Ovary (tissue), 7 donors: ENCODE measurements at regions not wholly inside any gene's neighbourhood (a gene's known extent, or its start where the extent isn't known, plus 50 kb on each side); places are given as distances from the start of the nearest gene placed in this dataset.

Experiments
- DNase-seq, 5 donors: peaks; one replicate each; pipeline ENCODE4 v3.0.0-alpha.2; 2019 to 2020
- H3K27ac ChIP-seq, 2 donors: fragments of 200-600 bp; one replicate each; pipeline versions ENCODE4 v1.5.1 to v1.8.0; 2019 to 2022
- H3K27me3 ChIP-seq: fragments of 200-600 bp; one replicate; pipeline ENCODE4 v1.8.0; 2022
- H3K36me3 ChIP-seq: fragments of 200-600 bp; sonication (generic); one replicate; pipeline ENCODE4 v1.5.1; 2019
- H3K4me1 ChIP-seq: one replicate; pipeline ENCODE4 v1.8.1; 2013; ENCODE audit warnings: mild to moderate bottlenecking, moderate library complexity; ENCODE audit not compliant: insufficient read depth
- H3K4me3 ChIP-seq: fragments of 200-600 bp; sonication (generic); one replicate; pipeline ENCODE4 v1.5.1; 2017
- H3K9me3 ChIP-seq, 2 donors: fragments of 200-600 bp in 1 of 2; sonication (generic) in 1 of 2; one replicate each; pipeline versions ENCODE4 v1.5.1 to v1.8.1; 2013 to 2019; ENCODE audit warnings: mild to moderate bottlenecking in 1 of 2, moderate library complexity in 1 of 2
- CTCF ChIP-seq, 3 donors: fragments of 450-650 bp in 2 of 3; fragments of 200-600 bp in 1 of 3; IDR thresholded peaks; one replicate each; pipeline versions ENCODE4 v1.5.1 to v1.8.0; 2016 to 2022; ENCODE audit warnings: antibody characterized with exemption in 3 of 3, mild to moderate bottlenecking in 1 of 3
- EP300 ChIP-seq: sonication (generic); formaldehyde crosslinking; IDR thresholded peaks from one replicate; pipeline ENCODE4 v1.6.1; 2017; ENCODE audit warnings: antibody characterized with exemption
- POLR2A ChIP-seq: fragments of 450-650 bp; IDR thresholded peaks from one replicate; pipeline ENCODE4 v1.6.1; 2017; ENCODE audit warnings: antibody characterized with exemption, mild to moderate bottlenecking, moderate library complexity
- WGBS, 3 donors: extraction: QIAGEN DNeasy Blood & Tissue Kit in 1 of 3; methylation state at CpG; one replicate each; pipeline versions ENCODE4 v1.1.5 to v1.1.7; 2013 to 2017; 5-methylcytosine and 5-hydroxymethylcytosine counted together
- intact Hi-C, 4 donors: fragments of 100-400 bp; cut with DNase I; formaldehyde crosslinking; loops; one replicate each; pipeline versions ENCODE4 v1.11.0 to v1.15.1; 2022 to 2023
- donor health status: DM: no; HTN: no; CAD: no; lungs with moderate emphysema.
- donor health status: DM: no; HTN: no; CAD: no.
- donor health status: Bipolar disorder and iron deficiency.
- donor health status: DM: no; HTN: no; CAD: no.
- donor health status: DM: yes; HTN: yes; CAD: no.

DNA sequence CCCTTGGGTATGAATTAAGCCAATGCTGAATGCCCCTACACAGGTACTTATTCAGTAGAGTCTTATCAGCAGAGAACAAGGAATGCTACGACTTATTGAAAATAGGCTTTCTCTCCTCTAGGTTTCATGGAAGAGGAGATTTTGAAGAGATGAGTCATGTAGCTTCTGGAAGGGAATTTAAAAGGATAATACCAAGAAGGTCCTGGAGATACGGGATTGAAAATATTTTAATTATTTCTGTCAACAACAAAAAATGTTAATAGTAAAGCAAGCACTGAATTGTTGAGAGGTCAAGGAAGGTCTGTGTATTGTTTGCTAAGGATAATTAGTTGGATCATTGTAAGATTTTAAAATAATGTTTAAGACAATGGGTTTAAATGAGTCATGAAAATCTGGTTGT is 293.0 kb upstream of the SPHKAP start:
- H3K27me3 ChIP-seq, result no peaks in the 10 kb centered on the region
- WGBS, 3 donors, result 26 to 42% (median 40%) methylated on average over 2 of the region's 2 CpGs
- intact Hi-C loops, result no loop called here
- no peak for TF ChIP-seq POLR2A
- no peak overlapping the region for H3K27ac ChIP-seq
- H3K4me1 ChIP-seq, result no peaks in the 10 kb centered on the region
- H3K36me3 ChIP-seq, result no peaks in the 10 kb centered on the region
- H3K9me3 ChIP-seq, result no peaks in the 10 kb centered on the region
- no peak overlapping the region for H3K4me3 ChIP-seq
- no peak for DNase-seq

DNA sequence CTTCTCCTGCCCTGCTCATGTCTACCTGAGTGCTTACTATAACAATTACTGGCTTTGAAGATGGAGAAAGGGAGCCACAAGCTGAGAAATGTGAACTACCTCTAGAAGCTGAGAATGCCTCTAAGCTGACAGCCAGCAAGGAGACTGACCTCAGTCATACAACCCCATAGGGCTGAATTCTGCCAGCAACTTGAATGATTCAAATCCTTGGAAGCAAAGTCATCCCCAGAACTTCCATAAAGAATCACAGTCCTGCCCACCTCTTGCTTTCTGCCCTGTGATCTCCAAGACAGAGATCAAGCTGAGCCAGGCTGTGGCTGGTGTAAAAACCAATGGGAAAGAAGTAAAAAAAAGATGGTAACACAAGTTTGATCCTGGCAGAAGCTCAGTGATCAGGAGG is 288.2 kb upstream of the SPHKAP start:
- H3K4me3 ChIP-seq, result no peak overlapping the region
- no peaks in the 10 kb centered on the region for H3K4me1 ChIP-seq
- no peaks in the 10 kb centered on the region for H3K36me3 ChIP-seq
- H3K9me3 ChIP-seq, result peaks cover 0 to 4% of the 10 kb centered on the region in 2 donors
- no peaks in the 10 kb centered on the region for H3K27me3 ChIP-seq
- DNase-seq, result no peak
- TF ChIP-seq POLR2A (no peak), CTCF (IDR thresholded peaks at IDR 0.05) (no peak), EP300 (no peak)
- intact Hi-C loops, result no loop called here
- H3K27ac ChIP-seq, result no peak overlapping the region

GRCh38 chr2:228466851-228467250 is 285.4 kb upstream of the SPHKAP start:
- H3K4me3 ChIP-seq, result no peak overlapping the region
- H3K9me3 ChIP-seq, result peaks cover 0 to 4% of the 10 kb centered on the region in 2 donors
- DNase-seq, result no peak
- TF ChIP-seq CTCF (IDR thresholded peaks at IDR 0.05), result no peak
- TF ChIP-seq EP300, result no peak
- no peak for TF ChIP-seq POLR2A
- H3K36me3 ChIP-seq, result no peaks in the 10 kb centered on the region
- no peak overlapping the region for H3K27ac ChIP-seq
- WGBS, 3 donors, result 79 to 87% (median 84%) methylated on average over 2 of the region's 2 CpGs
- intact Hi-C loops, result no loop called here
- H3K4me1 ChIP-seq, result no peaks in the 10 kb centered on the region
- no peaks in the 10 kb centered on the region for H3K27me3 ChIP-seq

- Histone ChIP-seq H3K4me3 (no peak overlapping the region), H3K27ac (no peak overlapping the region), H3K27me3 (no peaks in the 10 kb centered on the region), H3K4me1 (no peaks in the 10 kb centered on the region), H3K9me3 (peaks cover 0 to 4% of the 10 kb centered on the region in 2 donors), H3K36me3 (no peaks in the 10 kb centered on the region)
- TF ChIP-seq POLR2A, result no peak
- TF ChIP-seq EP300, result no peak
- TF ChIP-seq CTCF (IDR thresholded peaks at IDR 0.05), result no peak
- WGBS, 3 donors, result 41 to 52% (median 51%) methylated on average over 4 of the region's 4 CpGs
- intact Hi-C loops, result no loop called here
- no peak for DNase-seq
Measured at GRCh38 chr2:228465408-228465807, 283.9 kb upstream of the SPHKAP start.

- intact Hi-C loops, result no loop called here
- 92 to 98% (median 98%) methylated on average over 1 of the region's 1 CpG for WGBS, 3 donors
- Histone ChIP-seq H3K4me3 (no peak overlapping the region), H3K4me1 (no peaks in the 10 kb centered on the region), H3K27me3 (no peaks in the 10 kb centered on the region), H3K27ac (no peak overlapping the region), H3K9me3 (no peaks in the 10 kb centered on the region), H3K36me3 (no peaks in the 10 kb centered on the region)
- no peak for DNase-seq
- TF ChIP-seq EP300 (no peak), POLR2A (no peak), CTCF (IDR thresholded peaks at IDR 0.05) (no peak)
Measured at GRCh38 chr2:228458364-228458763, 276.9 kb upstream of the SPHKAP start.
